ENCODE measurements at regions not wholly inside any gene's neighbourhood (a gene's known extent, or its start where the extent isn't known, plus 50 kb on each side); places are given as distances from the start of the nearest gene placed in this dataset.

DNA sequence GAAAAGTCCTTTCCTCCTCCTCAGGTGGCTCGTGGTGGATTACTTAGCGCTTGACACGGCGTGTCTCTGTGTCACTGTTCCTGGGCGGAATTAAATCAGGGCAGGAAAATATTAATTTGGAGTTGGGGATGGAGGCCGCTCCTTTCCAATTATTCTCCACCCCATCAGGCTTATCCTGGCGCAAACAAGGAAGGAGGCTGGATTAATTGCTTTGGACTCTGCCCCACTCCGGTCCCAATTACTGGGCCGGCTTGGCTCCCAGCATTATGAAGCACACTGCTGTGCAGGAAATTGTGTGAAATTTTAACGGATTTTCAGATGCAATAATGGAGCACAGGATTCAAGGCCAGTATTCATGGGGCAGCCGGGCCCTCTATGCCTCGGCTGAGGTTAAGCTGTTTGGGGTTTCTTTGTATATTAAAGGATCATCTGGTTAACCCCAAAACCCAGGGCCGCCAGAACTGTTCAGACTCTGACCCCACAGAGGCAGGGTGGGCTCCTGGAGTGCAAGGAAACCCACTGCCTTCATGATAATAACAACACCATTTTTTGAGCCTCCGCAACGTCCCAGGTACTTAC is 87.8 kb downstream of the MRM1 start:
- TF ChIP-seq, protein P1, sequence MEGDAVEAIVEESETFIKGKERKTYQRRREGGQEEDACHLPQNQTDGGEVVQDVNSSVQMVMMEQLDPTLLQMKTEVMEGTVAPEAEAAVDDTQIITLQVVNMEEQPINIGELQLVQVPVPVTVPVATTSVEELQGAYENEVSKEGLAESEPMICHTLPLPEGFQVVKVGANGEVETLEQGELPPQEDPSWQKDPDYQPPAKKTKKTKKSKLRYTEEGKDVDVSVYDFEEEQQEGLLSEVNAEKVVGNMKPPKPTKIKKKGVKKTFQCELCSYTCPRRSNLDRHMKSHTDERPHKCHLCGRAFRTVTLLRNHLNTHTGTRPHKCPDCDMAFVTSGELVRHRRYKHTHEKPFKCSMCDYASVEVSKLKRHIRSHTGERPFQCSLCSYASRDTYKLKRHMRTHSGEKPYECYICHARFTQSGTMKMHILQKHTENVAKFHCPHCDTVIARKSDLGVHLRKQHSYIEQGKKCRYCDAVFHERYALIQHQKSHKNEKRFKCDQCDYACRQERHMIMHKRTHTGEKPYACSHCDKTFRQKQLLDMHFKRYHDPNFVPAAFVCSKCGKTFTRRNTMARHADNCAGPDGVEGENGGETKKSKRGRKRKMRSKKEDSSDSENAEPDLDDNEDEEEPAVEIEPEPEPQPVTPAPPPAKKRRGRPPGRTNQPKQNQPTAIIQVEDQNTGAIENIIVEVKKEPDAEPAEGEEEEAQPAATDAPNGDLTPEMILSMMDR (IDR thresholded peaks at IDR 0.05; ENCODE audit: low read depth, low read length), result no peak
- TF ChIP-seq MYC (IDR thresholded peaks at IDR 0.05; ENCODE audit: low read depth, low read length), result no peak

Measured in NB4 (cell line).